GM21619 (cell line): ENCODE measurements at regions not wholly inside any gene's neighbourhood (a gene's known extent, or its start where the extent isn't known, plus 50 kb on each side); places are given as distances from the start of the nearest gene placed in this dataset.
"Not testable (repeated sequence)": the region's sequence is repeated elsewhere in the genome, so short reads cannot be mapped to it uniquely, and the experiment has no call there.

ENCODE experiments used
- ATAC-seq: cut with Tn5 transposase; IDR thresholded peaks from one replicate; pipeline ENCODE4 v1.9.1; 2021; ENCODE audit not compliant: unreplicated experiment

- no peak for ATAC-seq
These were observed 333.1 kb upstream of the KLF3 start for GRCh38 chr4:38330936-38331335.

GRCh38 chr4:38332699-38333098, 331.3 kb upstream of the KLF3 start:
- ATAC-seq, result no peak

GRCh38 chr4:38333219-38333618, 330.8 kb upstream of the KLF3 start:
- ATAC-seq, result no peak

GRCh38 chr4:38334791-38335190, 329.2 kb upstream of the KLF3 start:
- ATAC-seq, result no peak

- ATAC-seq, result not testable (repeated sequence)
These were observed 325.1 kb upstream of the KLF3 start for GRCh38 chr4:38338939-38339338.

- no peak for ATAC-seq
These were observed 320.4 kb upstream of the KLF3 start for GRCh38 chr4:38343608-38344007.

- no peak for ATAC-seq
These were observed 319.1 kb upstream of the KLF3 start for GRCh38 chr4:38344929-38345328.

GRCh38 chr4:38347251-38347650, 316.7 kb upstream of the KLF3 start:
- ATAC-seq, result no peak

GRCh38 chr4:38354421-38354820, 309.6 kb upstream of the KLF3 start:
- ATAC-seq, result no peak

- ATAC-seq, result no peak
These were observed 309.1 kb upstream of the KLF3 start for GRCh38 chr4:38354872-38355271.

GRCh38 chr4:38356686-38357085, 307.3 kb upstream of the KLF3 start:
- ATAC-seq, result no peak

- no peak for ATAC-seq
These were observed 306.5 kb upstream of the KLF3 start for GRCh38 chr4:38357546-38357945.

- no peak for ATAC-seq
These were observed 304.9 kb upstream of the KLF3 start for GRCh38 chr4:38359113-38359512.

GRCh38 chr4:38360201-38360600, 303.8 kb upstream of the KLF3 start:
- no peak for ATAC-seq

GRCh38 chr4:38364383-38364963, 299.5 kb upstream of the KLF3 start:
- no peak for ATAC-seq

- ATAC-seq, result no peak
These were observed 298.7 kb upstream of the KLF3 start for GRCh38 chr4:38365261-38365660.

- ATAC-seq, result no peak
These were observed 298.2 kb upstream of the KLF3 start for GRCh38 chr4:38365748-38366310.

GRCh38 chr4:38366456-38366855, 297.5 kb upstream of the KLF3 start:
- no peak for ATAC-seq

- ATAC-seq, result no peak
These were observed 297.0 kb upstream of the KLF3 start for GRCh38 chr4:38366997-38367396.

GRCh38 chr4:38367642-38368174, 296.3 kb upstream of the KLF3 start:
- ATAC-seq, result no peak

GRCh38 chr4:38368613-38369012, 295.4 kb upstream of the KLF3 start:
- no peak for ATAC-seq

- ATAC-seq, result no peak
These were observed 292.6 kb upstream of the KLF3 start for GRCh38 chr4:38371391-38371851.

GRCh38 chr4:38373375-38373774, 290.6 kb upstream of the KLF3 start:
- ATAC-seq, result no peak
